Fibroblast of villous mesenchyme (primary cell): ENCODE measurements at regions not wholly inside any gene's neighbourhood (a gene's known extent, or its start where the extent isn't known, plus 50 kb on each side); places are given as distances from the start of the nearest gene placed in this dataset.

Source experiments
- DNase-seq: peaks from one replicate; pipeline ENCODE4 v3.0.0-alpha.2; 2010; ENCODE audit warnings: low read depth
- H3K4me3 ChIP-seq: 2 replicates; pipeline ENCODE4 v1.5.1; 2011; ENCODE audit warnings: low read depth, mild to moderate bottlenecking, low read length
- CTCF ChIP-seq: IDR thresholded peaks from 2 replicates; pipeline ENCODE4 v1.5.1; 2012; ENCODE audit warnings: low read depth, mild to moderate bottlenecking, low read length; ENCODE audit not compliant: insufficient read depth

DNA sequence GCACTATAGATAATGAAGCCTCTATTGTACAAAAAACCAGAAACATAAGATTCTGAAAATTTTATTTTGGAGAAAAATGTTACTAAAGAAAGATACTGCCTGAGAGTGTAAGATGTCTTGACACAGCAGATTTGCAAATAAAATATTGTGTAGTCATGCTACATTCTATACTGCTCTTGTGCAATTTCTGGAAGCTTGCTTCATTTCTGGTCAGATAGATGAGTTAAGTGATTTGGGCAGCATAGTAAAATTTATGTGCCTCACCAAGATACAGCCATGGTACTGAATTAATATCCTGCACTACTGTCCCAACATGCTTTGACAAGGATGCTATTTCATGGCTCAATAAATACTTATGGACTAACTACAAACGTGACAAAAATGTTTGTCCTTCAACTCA is 55.1 kb upstream of the STARD13 start:
- peak; percentile 73 for DNase-seq

GRCh38 chr13:33341861-33342452 is 56.4 kb upstream of the STARD13 start:
- DNase-seq, result peak; percentile 68
- no peak for TF ChIP-seq CTCF
- no peak overlapping the region for H3K4me3 ChIP-seq

More for the DNA sequence above, 55.1 kb upstream of the STARD13 start:
- no peak overlapping the region for H3K4me3 ChIP-seq
- TF ChIP-seq CTCF, result no peak

GRCh38 chr13:33345842-33346241 is 60.3 kb upstream of the STARD13 start:
- DNase-seq, result no peak
- H3K4me3 ChIP-seq, result no peak overlapping the region
- TF ChIP-seq CTCF, result no peak

- no peak for TF ChIP-seq CTCF
- H3K4me3 ChIP-seq, result no peak overlapping the region
- no peak for DNase-seq
Observed at GRCh38 chr13:33347861-33348260, 62.3 kb upstream of the STARD13 start.

- TF ChIP-seq CTCF, result no peak
- peak; percentile 96 for DNase-seq
- no peak overlapping the region for H3K4me3 ChIP-seq
Observed at GRCh38 chr13:33348366-33348765, 62.8 kb upstream of the STARD13 start.

GRCh38 chr13:33349288-33349985 is 63.9 kb upstream of the STARD13 start:
- peak; percentile 28 for DNase-seq
- TF ChIP-seq CTCF, result no peak
- H3K4me3 ChIP-seq, result peak overlapping the region; percentile 70
